ENCODE measurements at regions not wholly inside any gene's neighbourhood (a gene's known extent, or its start where the extent isn't known, plus 50 kb on each side); places are given as distances from the start of the nearest gene placed in this dataset.

- no peak for TF ChIP-seq CTCF (IDR thresholded peaks at IDR 0.05)
- TF ChIP-seq POLR2A (IDR thresholded peaks at IDR 0.05): no peak
Observed at GRCh38 chr1:36602184-36602583, 119.5 kb upstream of the CSF3R start.

Measured in heart left ventricle (tissue), 13 donors.